ENCODE measurements at regions not wholly inside any gene's neighbourhood (a gene's known extent, or its start where the extent isn't known, plus 50 kb on each side); places are given as distances from the start of the nearest gene placed in this dataset.

DNA sequence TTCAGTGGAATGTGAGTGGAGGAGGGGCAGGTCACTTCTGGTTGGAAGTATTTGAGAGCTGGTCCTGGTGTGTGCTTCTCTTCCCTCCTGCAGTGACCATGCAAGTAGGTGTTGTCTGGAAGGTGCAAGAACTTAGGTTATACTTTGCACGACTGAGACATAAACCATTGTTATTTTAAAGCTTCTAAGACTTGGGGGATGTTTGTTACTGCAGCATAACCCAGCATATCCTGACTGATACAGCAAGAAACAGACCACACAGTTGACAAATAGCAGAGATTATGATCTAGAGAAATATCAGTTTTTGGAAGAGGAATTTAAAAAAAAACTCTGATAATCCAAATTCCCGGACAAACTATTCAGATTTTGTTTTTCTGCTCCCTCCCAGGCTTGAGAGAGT is 130.8 kb downstream of the ACTR3 start:
- no peak for TF ChIP-seq CTCF (IDR thresholded peaks at IDR 0.05 in 8 of 11, conservative IDR thresholded peaks at IDR 0.05 in 3 of 11)
- no peak for TF ChIP-seq POLR2A (IDR thresholded peaks at IDR 0.05)
- no peak for TF ChIP-seq POLR2AphosphoS5 (IDR thresholded peaks at IDR 0.05)
